Karpas-422 (cell line): ENCODE measurements at regions not wholly inside any gene's neighbourhood (a gene's known extent, or its start where the extent isn't known, plus 50 kb on each side); places are given as distances from the start of the nearest gene placed in this dataset.

Source experiments
- DNase-seq: peaks from one replicate; pipeline ENCODE4 v3.0.0-alpha.2; 2015
- H2AFZ ChIP-seq: fragments of 200-600 bp; sonication (generic); 2 replicates; pipeline ENCODE4 v1.6.1; 2014; ENCODE audit warnings: antibody characterized with exemption, low read length, mixed read lengths
- H3K27ac ChIP-seq: fragments of 200-600 bp; sonication (generic); 2 replicates; pipeline ENCODE4 v1.5.1; 2014; ENCODE audit warnings: mild to moderate bottlenecking, low read length, moderate library complexity
- H3K27me3 ChIP-seq: fragments of 200-600 bp; sonication (generic); 2 replicates; pipeline ENCODE4 v1.6.1; 2014; ENCODE audit warnings: low read length, mixed read lengths
- H3K36me3 ChIP-seq: fragments of 200-600 bp; sonication (generic); 2 replicates; pipeline ENCODE4 v1.6.1; 2014; ENCODE audit warnings: low read length, mixed read lengths; ENCODE audit not compliant: insufficient read depth
- H3K4me1 ChIP-seq: fragments of 200-600 bp; sonication (generic); 2 replicates; pipeline ENCODE4 v1.6.1; 2014; ENCODE audit warnings: mild to moderate bottlenecking, low read length, mixed read lengths
- H3K4me2 ChIP-seq: fragments of 200-600 bp; sonication (generic); 2 replicates; pipeline ENCODE4 v1.6.1; 2014; ENCODE audit warnings: low read length, low read depth, mild to moderate bottlenecking; ENCODE audit not compliant: poor library complexity, severe bottlenecking
- H3K4me3 ChIP-seq: fragments of 200-600 bp; sonication (generic); 2 replicates; pipeline ENCODE4 v1.5.1; 2014; ENCODE audit warnings: mild to moderate bottlenecking, antibody characterized with exemption, low read length, mixed read lengths
- H3K79me2 ChIP-seq: fragments of 200-600 bp; sonication (generic); 2 replicates; pipeline ENCODE4 v1.6.1; 2014; ENCODE audit warnings: mild to moderate bottlenecking, low read length, mixed read lengths
- H3K9ac ChIP-seq: fragments of 200-600 bp; sonication (generic); 2 replicates; pipeline ENCODE4 v1.6.0; 2014; ENCODE audit warnings: low read length
- H3K9me2 ChIP-seq: fragments of 200-600 bp; sonication (generic), shearing (Covaris generic); replicated peaks from 2 replicates; pipeline ENCODE4 v1.6.0; 2014; ENCODE audit warnings: mild to moderate bottlenecking, low read length, moderate library complexity; ENCODE audit not compliant: insufficient read depth
- H3K9me3 ChIP-seq: fragments of 300-700, 200-600 bp; sonication (generic); 2 replicates; pipeline ENCODE4 v1.6.1; 2014; ENCODE audit warnings: low read length, mixed read lengths
- H4K20me1 ChIP-seq: fragments of 200-600 bp; sonication (generic); 2 replicates; pipeline ENCODE4 v1.6.1; 2014; ENCODE audit warnings: mild to moderate bottlenecking, antibody characterized with exemption, low read length, low read depth; ENCODE audit not compliant: insufficient read depth

GRCh38 chr10:78391585-78391984 lies 357.9 kb downstream of the RPS24 start:
- H3K27ac ChIP-seq, result no peak overlapping the region
- no peaks in the 10 kb centered on the region for H3K9me3 ChIP-seq
- H3K4me2 ChIP-seq, result no peak overlapping the region
- H4K20me1 ChIP-seq, result no peaks in the 10 kb centered on the region
- DNase-seq, result no peak
- H3K36me3 ChIP-seq, result no peaks in the 10 kb centered on the region
- H3K9ac ChIP-seq, result no peak overlapping the region
- H2AFZ ChIP-seq, result no peak overlapping the region
- H3K79me2 ChIP-seq, result no peaks in the 10 kb centered on the region
- H3K9me2 ChIP-seq, result no peaks in the 10 kb centered on the region
- H3K27me3 ChIP-seq, result no peaks in the 10 kb centered on the region
- no peak overlapping the region for H3K4me3 ChIP-seq
- H3K4me1 ChIP-seq, result peaks cover 8% of the 10 kb centered on the region

- Histone ChIP-seq H3K36me3 (no peaks in the 10 kb centered on the region), H2AFZ (no peak overlapping the region), H3K4me3 (no peak overlapping the region), H4K20me1 (no peaks in the 10 kb centered on the region), H3K79me2 (no peaks in the 10 kb centered on the region), H3K4me1 (peaks cover 5% of the 10 kb centered on the region), H3K9ac (no peak overlapping the region), H3K9me2 (no peaks in the 10 kb centered on the region), H3K27me3 (no peaks in the 10 kb centered on the region), H3K27ac (no peak overlapping the region), H3K4me2 (no peak overlapping the region), H3K9me3 (no peaks in the 10 kb centered on the region)
- DNase-seq, result no peak
Observed at GRCh38 chr10:78392197-78392596, 358.5 kb downstream of the RPS24 start.

- Histone ChIP-seq H3K36me3 (no peaks in the 10 kb centered on the region), H3K9me3 (no peaks in the 10 kb centered on the region), H2AFZ (no peak overlapping the region), H3K4me1 (no peaks in the 10 kb centered on the region), H4K20me1 (no peaks in the 10 kb centered on the region), H3K27me3 (no peaks in the 10 kb centered on the region), H3K79me2 (no peaks in the 10 kb centered on the region), H3K4me3 (no peak overlapping the region), H3K4me2 (no peak overlapping the region), H3K9ac (no peak overlapping the region), H3K27ac (no peak overlapping the region), H3K9me2 (no peaks in the 10 kb centered on the region)
- no peak for DNase-seq
Observed at GRCh38 chr10:78393094-78393493, 359.4 kb downstream of the RPS24 start.

GRCh38 chr10:78394047-78394446 lies 360.4 kb downstream of the RPS24 start:
- H4K20me1 ChIP-seq, result no peaks in the 10 kb centered on the region
- H3K36me3 ChIP-seq, result no peaks in the 10 kb centered on the region
- no peak overlapping the region for H3K4me2 ChIP-seq
- H3K27ac ChIP-seq, result no peak overlapping the region
- no peaks in the 10 kb centered on the region for H3K79me2 ChIP-seq
- no peak for DNase-seq
- H2AFZ ChIP-seq, result no peak overlapping the region
- H3K9ac ChIP-seq, result no peak overlapping the region
- no peaks in the 10 kb centered on the region for H3K4me1 ChIP-seq
- no peaks in the 10 kb centered on the region for H3K9me2 ChIP-seq
- H3K4me3 ChIP-seq, result no peak overlapping the region
- no peaks in the 10 kb centered on the region for H3K9me3 ChIP-seq
- no peaks in the 10 kb centered on the region for H3K27me3 ChIP-seq

GRCh38 chr10:78395162-78395561 lies 361.5 kb downstream of the RPS24 start:
- no peak for DNase-seq
- Histone ChIP-seq H3K4me3 (no peak overlapping the region), H4K20me1 (no peaks in the 10 kb centered on the region), H3K27me3 (no peaks in the 10 kb centered on the region), H3K36me3 (no peaks in the 10 kb centered on the region), H3K9ac (no peak overlapping the region), H3K27ac (no peak overlapping the region), H3K4me1 (no peaks in the 10 kb centered on the region), H3K9me2 (no peaks in the 10 kb centered on the region), H3K9me3 (no peaks in the 10 kb centered on the region), H3K4me2 (no peak overlapping the region), H2AFZ (no peak overlapping the region), H3K79me2 (no peaks in the 10 kb centered on the region)

- no peaks in the 10 kb centered on the region for H3K9me3 ChIP-seq
- no peak for DNase-seq
- no peaks in the 10 kb centered on the region for H4K20me1 ChIP-seq
- no peak overlapping the region for H2AFZ ChIP-seq
- no peak overlapping the region for H3K4me3 ChIP-seq
- no peaks in the 10 kb centered on the region for H3K36me3 ChIP-seq
- H3K4me1 ChIP-seq, result no peaks in the 10 kb centered on the region
- no peaks in the 10 kb centered on the region for H3K9me2 ChIP-seq
- H3K9ac ChIP-seq, result no peak overlapping the region
- no peak overlapping the region for H3K4me2 ChIP-seq
- no peak overlapping the region for H3K27ac ChIP-seq
- no peaks in the 10 kb centered on the region for H3K79me2 ChIP-seq
- H3K27me3 ChIP-seq, result no peaks in the 10 kb centered on the region
Observed at GRCh38 chr10:78396754-78397153, 363.1 kb downstream of the RPS24 start.

GRCh38 chr10:78397786-78398185 lies 364.1 kb downstream of the RPS24 start:
- H3K9ac ChIP-seq, result no peak overlapping the region
- H3K79me2 ChIP-seq, result no peaks in the 10 kb centered on the region
- no peak overlapping the region for H3K4me2 ChIP-seq
- no peaks in the 10 kb centered on the region for H3K9me2 ChIP-seq
- no peaks in the 10 kb centered on the region for H3K36me3 ChIP-seq
- H3K27me3 ChIP-seq, result no peaks in the 10 kb centered on the region
- no peaks in the 10 kb centered on the region for H4K20me1 ChIP-seq
- no peak overlapping the region for H2AFZ ChIP-seq
- no peak overlapping the region for H3K4me3 ChIP-seq
- DNase-seq, result no peak
- H3K27ac ChIP-seq, result no peak overlapping the region
- no peaks in the 10 kb centered on the region for H3K9me3 ChIP-seq
- no peaks in the 10 kb centered on the region for H3K4me1 ChIP-seq

- Histone ChIP-seq H3K9ac (no peak overlapping the region), H3K36me3 (no peaks in the 10 kb centered on the region), H3K27ac (no peak overlapping the region), H3K79me2 (no peaks in the 10 kb centered on the region), H3K4me2 (no peak overlapping the region), H3K27me3 (no peaks in the 10 kb centered on the region), H3K9me3 (no peaks in the 10 kb centered on the region), H3K4me1 (no peaks in the 10 kb centered on the region), H2AFZ (no peak overlapping the region), H3K9me2 (no peaks in the 10 kb centered on the region), H4K20me1 (no peaks in the 10 kb centered on the region), H3K4me3 (no peak overlapping the region)
- no peak for DNase-seq
Observed at GRCh38 chr10:78398382-78398781, 364.7 kb downstream of the RPS24 start.
